ENCODE measurements at regions not wholly inside any gene's neighbourhood (a gene's known extent, or its start where the extent isn't known, plus 50 kb on each side); places are given as distances from the start of the nearest gene placed in this dataset.

DNA sequence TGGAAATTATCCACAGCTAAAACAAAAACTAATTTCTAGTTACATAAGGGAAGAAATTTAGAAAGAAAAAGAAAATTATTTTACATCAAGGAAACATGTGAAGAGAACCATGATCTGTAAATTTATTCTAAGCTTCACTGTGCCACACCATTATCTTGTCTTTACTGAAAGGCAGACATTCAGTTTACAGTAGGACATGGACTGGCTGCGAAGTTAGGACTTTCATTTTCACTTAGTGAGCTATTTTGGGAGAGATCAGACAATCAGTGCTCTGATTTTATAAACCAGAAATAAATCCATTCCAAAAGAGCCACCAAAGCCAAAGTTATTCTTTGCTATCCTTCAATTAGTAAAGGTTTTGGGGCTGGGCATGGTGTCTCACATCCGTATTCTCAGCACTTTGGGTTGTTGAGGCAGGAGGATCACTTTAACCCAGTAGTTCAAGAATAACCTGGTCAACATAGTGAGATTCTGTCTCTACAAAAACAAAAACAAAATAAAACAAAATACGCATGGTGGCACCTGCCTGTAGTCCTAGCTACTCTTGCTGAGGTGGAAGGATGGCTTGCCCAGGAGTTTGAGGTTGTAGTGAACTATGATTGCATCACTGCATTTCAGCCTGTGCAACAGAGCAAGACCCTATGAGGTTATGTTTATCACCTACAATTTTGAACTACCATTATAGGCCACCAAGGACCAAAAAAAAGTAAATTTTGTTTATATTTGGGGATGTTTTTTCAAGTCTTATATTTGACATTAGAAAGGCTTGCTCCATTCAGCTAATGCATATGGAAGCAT lies 1084.8 kb upstream of the ATXN7L3B start:
- H3K9me3 Mint-ChIP-seq: no peaks in the 10 kb centered on the region

DNA sequence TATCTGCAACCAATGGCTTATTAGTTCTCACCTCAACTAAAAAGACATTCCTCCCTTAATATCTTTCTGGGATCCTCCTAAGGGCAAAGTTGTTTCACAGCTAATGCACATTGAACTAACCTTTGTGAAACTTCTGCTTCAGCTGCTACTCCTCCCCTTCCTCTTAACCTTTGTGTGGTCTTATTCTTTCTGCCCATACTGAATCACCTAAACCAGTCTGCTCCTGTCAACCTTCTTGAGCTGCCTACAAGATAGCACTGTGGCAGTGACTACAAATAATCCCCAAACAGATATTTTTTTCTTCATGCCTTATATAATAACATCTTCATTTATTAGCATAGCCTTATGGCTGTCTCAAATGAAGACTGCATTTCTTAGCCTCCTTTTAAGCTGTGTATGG lies 1077.4 kb upstream of the ATXN7L3B start:
- Mint-ChIP-seq H3K9me3 (no peaks in the 10 kb centered on the region), H3K36me3 (no peaks in the 10 kb centered on the region), H3K4me1 (ENCODE audit: unreplicated experiment) (no peaks in the 10 kb centered on the region), H3K4me3 (no peak overlapping the region), H3K27ac (no peak overlapping the region), H3K27me3 (no peaks in the 10 kb centered on the region)
- TF ChIP-seq, protein P1, sequence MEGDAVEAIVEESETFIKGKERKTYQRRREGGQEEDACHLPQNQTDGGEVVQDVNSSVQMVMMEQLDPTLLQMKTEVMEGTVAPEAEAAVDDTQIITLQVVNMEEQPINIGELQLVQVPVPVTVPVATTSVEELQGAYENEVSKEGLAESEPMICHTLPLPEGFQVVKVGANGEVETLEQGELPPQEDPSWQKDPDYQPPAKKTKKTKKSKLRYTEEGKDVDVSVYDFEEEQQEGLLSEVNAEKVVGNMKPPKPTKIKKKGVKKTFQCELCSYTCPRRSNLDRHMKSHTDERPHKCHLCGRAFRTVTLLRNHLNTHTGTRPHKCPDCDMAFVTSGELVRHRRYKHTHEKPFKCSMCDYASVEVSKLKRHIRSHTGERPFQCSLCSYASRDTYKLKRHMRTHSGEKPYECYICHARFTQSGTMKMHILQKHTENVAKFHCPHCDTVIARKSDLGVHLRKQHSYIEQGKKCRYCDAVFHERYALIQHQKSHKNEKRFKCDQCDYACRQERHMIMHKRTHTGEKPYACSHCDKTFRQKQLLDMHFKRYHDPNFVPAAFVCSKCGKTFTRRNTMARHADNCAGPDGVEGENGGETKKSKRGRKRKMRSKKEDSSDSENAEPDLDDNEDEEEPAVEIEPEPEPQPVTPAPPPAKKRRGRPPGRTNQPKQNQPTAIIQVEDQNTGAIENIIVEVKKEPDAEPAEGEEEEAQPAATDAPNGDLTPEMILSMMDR (conservative IDR thresholded peaks at IDR 0.05): no peak
- no peak for DNase-seq (ENCODE audit: extremely low spot score, unreplicated experiment)

More for the DNA sequence above, 1084.8 kb upstream of the ATXN7L3B start:
- H3K27ac Mint-ChIP-seq: no peak overlapping the region
- DNase-seq (ENCODE audit: extremely low spot score, unreplicated experiment): no peak
- no peaks in the 10 kb centered on the region for H3K36me3 Mint-ChIP-seq
- TF ChIP-seq, protein P1 (conservative IDR thresholded peaks at IDR 0.05): no peak
- H3K27me3 Mint-ChIP-seq: no peaks in the 10 kb centered on the region
- H3K4me3 Mint-ChIP-seq: no peak overlapping the region
- H3K4me1 Mint-ChIP-seq (ENCODE audit: unreplicated experiment): no peaks in the 10 kb centered on the region

DNA sequence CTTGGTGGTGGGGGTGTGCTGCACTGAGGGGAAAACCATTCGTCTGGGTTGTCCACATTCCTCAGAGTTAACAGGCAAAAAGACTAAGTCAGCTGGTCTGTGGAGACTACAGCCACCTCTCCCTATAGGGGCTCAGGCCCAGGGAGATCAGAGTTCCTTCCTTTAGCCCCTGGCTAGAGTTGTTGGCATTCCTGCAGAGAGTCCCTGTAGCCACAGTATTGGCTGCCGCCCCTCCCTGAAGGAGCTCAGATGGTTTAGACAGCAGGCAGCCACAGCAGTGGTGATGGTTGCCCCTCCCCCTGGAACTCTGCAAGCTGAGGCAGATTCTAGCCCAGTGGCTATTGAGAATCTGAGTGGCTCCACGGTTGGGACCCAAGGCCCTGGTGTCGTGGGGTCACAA lies 1072.5 kb upstream of the ATXN7L3B start:
- Mint-ChIP-seq H3K27me3 (no peaks in the 10 kb centered on the region), H3K27ac (no peak overlapping the region), H3K4me1 (ENCODE audit: unreplicated experiment) (no peaks in the 10 kb centered on the region), H3K36me3 (no peaks in the 10 kb centered on the region), H3K4me3 (no peak overlapping the region), H3K9me3 (no peaks in the 10 kb centered on the region)
- TF ChIP-seq, protein P1 (conservative IDR thresholded peaks at IDR 0.05): no peak
- DNase-seq (ENCODE audit: extremely low spot score, unreplicated experiment): no peak

DNA sequence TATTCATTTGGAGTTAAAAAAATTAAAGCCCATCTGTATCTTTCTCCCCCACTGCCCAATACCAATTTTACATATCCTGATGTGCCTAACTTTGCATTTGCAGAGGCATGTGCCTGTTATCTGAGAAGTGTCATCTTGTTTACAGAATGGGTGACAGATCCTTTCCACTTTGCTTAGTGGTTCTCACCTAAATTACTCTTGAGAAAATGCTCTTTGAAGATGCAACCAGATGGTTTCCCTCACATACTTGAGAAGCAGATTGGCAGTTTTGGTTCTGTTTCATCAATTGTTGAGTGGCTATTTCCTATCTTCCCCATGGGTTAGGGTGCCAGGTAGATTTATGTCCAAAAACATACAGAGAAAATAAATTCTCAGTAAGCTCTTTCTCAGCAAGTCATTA lies 1051.4 kb upstream of the ATXN7L3B start:
- no peaks in the 10 kb centered on the region for H3K27me3 Mint-ChIP-seq

DNA sequence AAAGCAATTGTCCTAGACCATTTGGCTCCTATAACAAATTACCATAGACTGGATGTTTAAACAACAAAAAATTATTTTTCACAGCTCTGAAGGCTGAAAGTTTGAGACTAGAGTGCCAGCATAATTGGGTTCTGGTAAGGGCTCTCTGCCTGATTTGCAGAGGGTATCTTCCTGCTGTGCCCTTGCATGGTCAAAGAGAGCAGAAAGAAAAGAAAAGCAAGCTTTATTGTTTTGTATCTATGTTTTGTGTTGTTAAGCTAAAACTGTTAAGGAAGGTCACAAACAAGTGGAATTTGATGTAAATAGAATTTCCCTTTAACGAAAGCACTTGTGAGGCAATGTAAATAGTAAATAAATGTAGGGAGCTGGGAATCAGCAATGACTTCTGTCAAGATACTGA lies 1031.0 kb upstream of the ATXN7L3B start:
- Mint-ChIP-seq H3K9me3 (no peaks in the 10 kb centered on the region), H3K4me1 (ENCODE audit: unreplicated experiment) (no peaks in the 10 kb centered on the region), H3K36me3 (no peaks in the 10 kb centered on the region), H3K4me3 (no peak overlapping the region), H3K27me3 (no peaks in the 10 kb centered on the region), H3K27ac (no peak overlapping the region)
- no peak for DNase-seq (ENCODE audit: extremely low spot score, unreplicated experiment)
- TF ChIP-seq, protein P1 (conservative IDR thresholded peaks at IDR 0.05): no peak

More for the DNA sequence above, 1051.4 kb upstream of the ATXN7L3B start:
- no peaks in the 10 kb centered on the region for H3K4me1 Mint-ChIP-seq (ENCODE audit: unreplicated experiment)
- peaks cover 5% of the 10 kb centered on the region for H3K9me3 Mint-ChIP-seq
- H3K4me3 Mint-ChIP-seq: no peak overlapping the region
- TF ChIP-seq, protein P1 (conservative IDR thresholded peaks at IDR 0.05): no peak
- H3K27ac Mint-ChIP-seq: no peak overlapping the region
- H3K36me3 Mint-ChIP-seq: no peaks in the 10 kb centered on the region
- DNase-seq (ENCODE audit: extremely low spot score, unreplicated experiment): no peak

Data from type B pancreatic cell (in vitro differentiated cells).